ENCODE measurements at regions not wholly inside any gene's neighbourhood (a gene's known extent, or its start where the extent isn't known, plus 50 kb on each side); places are given as distances from the start of the nearest gene placed in this dataset.

GRCh38 chr2:186024921-186025320 is 286.3 kb downstream of the FSIP2 start:
- no peak for DNase-seq

DNA sequence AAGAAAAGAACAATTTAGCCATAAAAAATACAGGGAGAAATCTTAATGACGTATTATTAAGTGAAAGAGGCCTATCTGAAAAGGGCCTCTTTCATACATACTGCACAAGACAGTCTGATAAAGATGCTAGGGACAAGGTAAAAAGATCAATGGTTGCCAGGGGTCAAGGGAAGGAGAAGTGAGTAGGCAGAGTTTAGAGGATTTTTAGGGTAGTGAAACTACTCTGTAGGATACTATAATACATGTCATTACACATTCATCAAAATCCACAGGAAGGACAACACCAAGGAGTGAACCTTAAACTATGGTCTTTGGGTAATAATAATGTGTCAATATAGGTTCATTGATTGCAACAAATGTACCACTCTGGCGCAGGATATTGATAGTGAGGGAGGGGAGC is 289.3 kb downstream of the FSIP2 start:
- Mint-ChIP-seq H3K36me3 (ENCODE audit: low read depth) (no peaks in the 10 kb centered on the region), H3K27ac (no peak overlapping the region), H3K9me3 (no peaks in the 10 kb centered on the region), H3K27me3 (no peaks in the 10 kb centered on the region), H3K4me1 (peaks cover 7% of the 10 kb centered on the region), H3K4me3 (no peak overlapping the region)
- CTCF ChIA-PET, result no interaction called here
- ATAC-seq (ENCODE audit: low read depth) (no peak), DNase-seq (no peak)
- intact Hi-C loops (cut with micrococcal nuclease), result no loop called here
- TF ChIP-seq, protein P1, sequence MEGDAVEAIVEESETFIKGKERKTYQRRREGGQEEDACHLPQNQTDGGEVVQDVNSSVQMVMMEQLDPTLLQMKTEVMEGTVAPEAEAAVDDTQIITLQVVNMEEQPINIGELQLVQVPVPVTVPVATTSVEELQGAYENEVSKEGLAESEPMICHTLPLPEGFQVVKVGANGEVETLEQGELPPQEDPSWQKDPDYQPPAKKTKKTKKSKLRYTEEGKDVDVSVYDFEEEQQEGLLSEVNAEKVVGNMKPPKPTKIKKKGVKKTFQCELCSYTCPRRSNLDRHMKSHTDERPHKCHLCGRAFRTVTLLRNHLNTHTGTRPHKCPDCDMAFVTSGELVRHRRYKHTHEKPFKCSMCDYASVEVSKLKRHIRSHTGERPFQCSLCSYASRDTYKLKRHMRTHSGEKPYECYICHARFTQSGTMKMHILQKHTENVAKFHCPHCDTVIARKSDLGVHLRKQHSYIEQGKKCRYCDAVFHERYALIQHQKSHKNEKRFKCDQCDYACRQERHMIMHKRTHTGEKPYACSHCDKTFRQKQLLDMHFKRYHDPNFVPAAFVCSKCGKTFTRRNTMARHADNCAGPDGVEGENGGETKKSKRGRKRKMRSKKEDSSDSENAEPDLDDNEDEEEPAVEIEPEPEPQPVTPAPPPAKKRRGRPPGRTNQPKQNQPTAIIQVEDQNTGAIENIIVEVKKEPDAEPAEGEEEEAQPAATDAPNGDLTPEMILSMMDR (IDR thresholded peaks at IDR 0.05), result no peak
- POLR2A ChIA-PET, result no interaction called here

More at GRCh38 chr2:186024921-186025320, 286.3 kb downstream of the FSIP2 start:
- Mint-ChIP-seq H3K9me3 (no peaks in the 10 kb centered on the region), H3K27ac (no peak overlapping the region), H3K36me3 (ENCODE audit: low read depth) (no peaks in the 10 kb centered on the region), H3K4me3 (no peak overlapping the region), H3K27me3 (no peaks in the 10 kb centered on the region), H3K4me1 (peaks cover 7% of the 10 kb centered on the region)
- POLR2A ChIA-PET, result no interaction called here
- intact Hi-C loops (cut with micrococcal nuclease), result no loop called here
- CTCF ChIA-PET, result no interaction called here
- TF ChIP-seq, protein P1 (IDR thresholded peaks at IDR 0.05), result no peak
- no peak for ATAC-seq (ENCODE audit: low read depth)

DNA sequence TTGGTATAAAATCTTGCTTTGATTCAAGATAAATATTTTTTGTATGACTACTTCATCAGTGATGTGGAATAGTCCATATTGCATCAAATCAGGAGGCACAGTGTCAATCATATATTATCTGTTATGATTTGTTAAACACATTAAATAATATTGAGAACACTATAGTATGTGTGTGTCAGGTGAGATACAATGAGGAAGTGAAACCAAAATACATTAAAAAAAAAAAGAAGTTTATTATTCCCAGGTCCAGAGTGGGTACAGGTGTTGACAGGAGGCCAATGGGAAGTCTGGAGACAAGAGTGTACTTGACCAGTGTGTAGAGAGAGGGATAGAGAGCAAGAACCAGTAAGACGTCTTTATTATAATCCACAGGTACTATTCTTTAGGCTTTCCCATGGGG is 292.6 kb downstream of the FSIP2 start:
- Mint-ChIP-seq H3K9me3 (no peaks in the 10 kb centered on the region), H3K4me1 (peaks cover 7% of the 10 kb centered on the region), H3K27ac (no peak overlapping the region), H3K4me3 (no peak overlapping the region), H3K36me3 (ENCODE audit: low read depth) (no peaks in the 10 kb centered on the region), H3K27me3 (no peaks in the 10 kb centered on the region)
- DNase-seq, result no peak
- ChIA-PET CTCF (no interaction called here), POLR2A (no interaction called here)
- TF ChIP-seq, protein P1 (IDR thresholded peaks at IDR 0.05), result no peak
- intact Hi-C loops (cut with micrococcal nuclease), result no loop called here
- ATAC-seq (ENCODE audit: low read depth), result no peak

- Mint-ChIP-seq H3K27ac (no peak overlapping the region), H3K36me3 (ENCODE audit: low read depth) (no peaks in the 10 kb centered on the region), H3K4me1 (peaks cover 7% of the 10 kb centered on the region), H3K4me3 (no peak overlapping the region), H3K27me3 (no peaks in the 10 kb centered on the region), H3K9me3 (no peaks in the 10 kb centered on the region)
- ATAC-seq (ENCODE audit: low read depth) (no peak), DNase-seq (no peak)
- intact Hi-C loops (cut with micrococcal nuclease), result no loop called here
- POLR2A ChIA-PET, result no interaction called here
- TF ChIP-seq, protein P1 (IDR thresholded peaks at IDR 0.05), result no peak
- CTCF ChIA-PET, result no interaction called here
Observed at GRCh38 chr2:186032102-186032738, 293.6 kb downstream of the FSIP2 start.

DNA sequence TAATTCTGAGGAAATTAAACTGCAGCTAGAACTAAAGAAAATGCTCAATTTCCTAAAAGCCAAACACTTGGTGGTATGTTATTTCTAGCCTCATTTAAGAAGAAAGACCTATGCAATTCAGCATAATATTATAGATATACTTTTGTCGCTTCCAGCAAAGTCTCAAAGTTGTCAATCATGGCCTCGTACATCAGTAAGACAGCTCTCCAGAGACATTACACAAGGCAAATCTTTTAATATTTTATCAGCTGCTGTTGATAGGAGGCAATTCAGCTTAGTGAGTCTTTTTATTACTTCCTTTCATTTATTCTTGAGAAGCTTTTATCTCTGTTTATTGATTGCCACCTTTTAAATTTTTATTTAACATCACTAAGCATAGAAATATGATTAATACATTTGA is 294.3 kb downstream of the FSIP2 start:
- DNase-seq (no peak), ATAC-seq (ENCODE audit: low read depth) (no peak)
- Mint-ChIP-seq H3K36me3 (ENCODE audit: low read depth) (no peaks in the 10 kb centered on the region), H3K27ac (no peak overlapping the region), H3K4me3 (no peak overlapping the region), H3K4me1 (peaks cover 4% of the 10 kb centered on the region), H3K9me3 (no peaks in the 10 kb centered on the region), H3K27me3 (no peaks in the 10 kb centered on the region)
- POLR2A ChIA-PET, result no interaction called here
- TF ChIP-seq, protein P1 (IDR thresholded peaks at IDR 0.05), result no peak
- intact Hi-C loops (cut with micrococcal nuclease), result no loop called here
- CTCF ChIA-PET, result no interaction called here
